Fibroblast of peridontal ligament (primary cell): ENCODE measurements at regions not wholly inside any gene's neighbourhood (a gene's known extent, or its start where the extent isn't known, plus 50 kb on each side); places are given as distances from the start of the nearest gene placed in this dataset.
"Not testable (repeated sequence)": the region's sequence is repeated elsewhere in the genome, so short reads cannot be mapped to it uniquely, and the experiment has no call there.

Experiments used
- DNase-seq: peaks from one replicate; pipeline ENCODE4 v3.0.0-alpha.2; 2010; ENCODE audit errors: extremely low read depth

DNA sequence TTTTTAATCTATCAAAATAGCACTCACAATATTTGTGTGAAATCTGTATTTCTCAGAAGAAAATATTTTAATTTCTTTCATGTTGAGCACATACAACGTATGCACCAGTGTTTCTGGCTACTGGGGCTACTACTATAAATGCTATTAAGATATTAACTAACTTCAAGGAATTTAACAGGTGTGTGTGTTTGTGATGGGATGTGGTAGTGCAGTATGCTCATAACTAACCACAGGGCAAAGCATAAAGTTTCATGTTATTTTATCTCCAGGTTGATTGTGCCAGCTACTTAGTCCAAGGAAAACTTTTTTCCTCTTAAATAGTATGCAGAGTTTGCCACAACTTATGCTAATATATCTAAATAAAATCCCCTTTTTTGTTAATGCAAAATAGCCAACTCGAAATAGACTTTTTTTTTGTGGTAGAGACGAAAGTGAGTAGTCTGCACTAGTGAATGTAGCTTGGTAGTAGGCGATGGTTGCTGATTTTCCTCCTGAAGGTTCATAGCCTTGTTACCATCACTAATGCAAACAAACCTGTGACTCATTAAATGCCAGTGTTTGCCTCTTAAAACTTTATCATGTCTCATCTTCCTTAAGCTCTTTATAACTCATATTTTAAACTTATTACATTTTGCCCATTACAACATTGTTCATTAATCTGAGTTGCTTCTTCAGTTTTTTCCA, 565.5 kb upstream of the ANO3 start:
- DNase-seq: no peak

DNA sequence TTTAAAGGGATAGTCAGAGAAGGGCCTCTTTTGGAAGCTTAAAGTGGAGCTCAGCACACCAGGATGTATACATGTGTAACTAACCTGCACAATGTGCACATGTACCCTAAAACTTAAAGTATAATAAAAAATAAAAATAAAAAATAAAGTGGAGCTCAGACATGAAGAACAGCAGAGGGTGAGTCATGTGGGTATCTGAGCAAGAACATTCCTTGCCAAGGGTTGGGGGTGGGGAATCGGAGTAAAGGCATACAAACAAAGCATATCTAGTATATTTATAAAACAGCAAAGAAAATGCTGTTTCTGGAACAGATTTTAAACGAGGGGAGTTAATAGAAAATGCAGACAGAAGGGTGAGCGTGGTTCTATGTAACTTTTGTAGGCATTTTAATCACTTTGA, 562.6 kb upstream of the ANO3 start:
- no peak for DNase-seq

DNA sequence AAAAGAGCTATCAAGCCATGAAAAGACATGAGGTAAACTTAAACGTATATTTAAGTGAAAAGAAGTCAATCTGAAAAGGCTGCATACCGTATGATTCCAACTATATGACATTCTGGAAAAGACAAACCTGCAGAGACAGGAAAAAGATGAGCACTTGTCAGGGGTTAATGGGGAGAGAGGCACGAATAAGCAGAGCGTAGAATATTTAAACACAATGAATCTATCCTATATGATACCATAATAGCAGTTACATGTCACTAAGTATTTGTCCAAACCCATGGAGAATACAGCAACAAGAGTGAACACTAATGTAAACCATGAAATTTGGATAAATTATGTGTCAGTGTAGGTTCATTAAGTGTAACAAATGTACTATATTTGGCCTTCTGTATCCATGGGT, 560.3 kb upstream of the ANO3 start:
- DNase-seq: no peak

DNA sequence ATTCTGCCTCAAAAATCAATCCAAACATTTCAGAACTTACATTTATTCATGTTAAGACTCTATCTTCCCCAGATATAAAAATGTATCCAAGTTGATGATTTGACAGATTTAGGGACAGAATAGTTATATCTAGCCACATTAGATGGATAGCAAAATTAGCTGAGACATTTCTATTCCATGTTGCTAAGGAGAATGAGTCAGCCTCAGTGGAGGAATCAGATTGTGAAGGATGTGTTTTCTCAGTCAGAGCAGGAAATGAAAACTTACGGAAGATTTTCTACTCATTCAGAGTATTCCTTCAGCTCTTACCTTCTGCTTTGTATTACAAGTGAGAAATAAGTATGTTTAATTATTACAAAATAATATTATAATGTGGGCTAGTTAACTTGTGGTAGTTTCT, 556.3 kb upstream of the ANO3 start:
- no peak for DNase-seq

DNA sequence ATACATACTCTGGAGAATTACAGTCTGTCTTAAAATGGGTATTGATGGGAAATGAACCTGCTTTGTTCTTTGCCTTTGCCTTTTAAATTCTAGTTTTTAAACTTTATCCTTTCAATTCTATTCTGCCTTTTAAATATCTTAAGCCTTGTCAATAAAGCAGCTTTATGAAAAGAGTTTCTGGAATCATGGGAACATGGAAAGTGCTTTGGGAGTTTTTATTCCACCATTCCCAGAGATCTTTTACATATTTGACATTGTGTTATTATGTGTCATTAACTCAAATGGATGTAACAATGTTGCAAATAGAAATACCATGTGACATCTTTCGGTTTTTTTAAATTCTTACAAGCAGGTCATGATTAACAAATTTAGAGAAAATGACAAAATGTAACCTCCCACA, 555.7 kb upstream of the ANO3 start:
- DNase-seq: no peak

DNA sequence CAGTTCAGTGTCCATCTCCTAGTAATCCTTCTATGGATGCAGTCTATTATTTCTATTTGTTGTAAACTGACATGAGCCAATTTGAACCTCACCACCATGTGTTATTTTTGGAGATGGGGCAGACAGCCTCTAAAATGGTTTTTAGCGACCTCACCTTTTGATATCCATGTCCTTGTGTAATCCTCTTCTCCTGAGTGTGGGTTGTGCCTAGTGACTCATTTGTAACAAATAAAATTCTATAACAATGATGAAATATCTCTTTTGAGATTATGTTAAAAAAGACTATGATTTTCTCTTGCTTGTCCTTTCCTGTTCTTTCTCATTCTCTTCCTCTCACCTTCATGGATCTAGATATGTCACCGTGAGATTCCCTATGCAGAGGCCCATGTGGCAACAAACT, 554.6 kb upstream of the ANO3 start:
- DNase-seq: no peak

DNA sequence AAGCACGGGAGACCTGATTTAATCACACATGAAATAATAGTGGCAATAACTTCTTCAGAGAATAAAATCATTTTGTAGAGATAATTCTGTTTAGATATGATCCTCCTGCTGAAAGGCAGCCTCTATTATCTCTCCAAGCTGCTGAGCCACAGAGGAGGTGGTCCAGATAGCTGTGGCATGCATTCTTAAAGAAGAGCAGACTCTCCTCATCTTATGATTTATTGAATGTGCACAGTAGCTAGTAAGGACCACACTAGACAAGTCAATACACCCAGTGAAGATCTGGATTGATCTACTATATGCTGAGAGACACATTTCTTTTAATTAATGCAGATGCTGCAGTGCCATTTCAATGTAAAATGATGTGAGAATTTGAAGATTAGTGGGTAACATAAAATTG, 552.9 kb upstream of the ANO3 start:
- DNase-seq: no peak

DNA sequence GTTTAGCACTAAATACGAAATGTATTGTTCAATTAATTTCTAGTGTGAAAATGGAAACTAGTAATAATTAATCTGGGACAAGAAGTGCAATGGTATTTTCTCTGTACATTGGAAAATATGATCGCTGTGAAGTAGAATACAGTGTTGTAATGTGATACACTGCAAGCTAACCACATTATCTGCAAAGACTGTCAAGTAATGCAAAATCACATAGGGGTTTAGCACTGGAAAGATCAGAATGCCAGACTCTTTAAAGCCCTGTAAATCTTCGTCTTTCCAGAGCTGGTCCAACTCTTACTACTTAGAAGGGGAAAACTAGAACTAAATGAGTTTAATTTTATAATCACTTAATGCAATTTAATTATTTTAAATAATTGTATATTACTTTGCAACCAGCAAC, 544.5 kb upstream of the ANO3 start:
- no peak for DNase-seq

DNA sequence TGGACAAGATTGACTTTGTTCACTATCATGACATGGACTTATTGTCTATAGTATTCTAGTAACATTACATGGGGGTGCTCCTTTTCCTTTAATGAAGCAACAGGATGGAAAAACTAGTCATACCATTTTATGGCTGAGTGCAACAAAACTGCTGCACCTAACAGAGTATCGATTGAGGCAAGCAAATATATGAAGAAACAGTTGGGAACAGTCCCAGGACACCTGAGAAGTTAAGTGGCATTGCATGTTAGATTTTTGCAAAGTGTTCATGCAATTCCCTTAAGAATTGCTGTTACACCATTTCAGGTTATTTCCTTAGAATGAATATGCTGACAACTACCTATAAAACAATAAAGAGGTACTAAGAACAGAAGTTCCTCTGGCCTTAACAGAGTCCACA, 541.5 kb upstream of the ANO3 start:
- DNase-seq: no peak

DNA sequence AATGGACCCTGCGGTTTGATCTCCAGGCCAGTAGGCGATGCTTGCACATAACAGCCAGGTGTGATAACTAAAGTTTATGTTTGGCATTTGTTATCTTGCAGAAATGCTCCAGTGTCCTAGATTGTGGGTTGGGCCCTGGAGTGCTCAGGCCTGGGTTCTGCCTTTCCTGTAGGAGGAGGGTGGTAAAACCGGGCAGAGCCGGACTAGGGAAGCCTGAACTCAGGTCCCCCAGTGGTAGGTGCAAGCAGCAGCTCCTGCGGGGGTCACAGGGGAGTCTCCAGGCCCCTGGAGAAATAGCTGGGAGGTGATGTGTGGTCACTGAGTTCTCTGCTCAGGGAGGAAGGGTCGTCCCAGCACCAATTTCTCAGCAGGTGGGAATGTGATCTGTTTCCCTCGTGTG, 538.3 kb upstream of the ANO3 start:
- DNase-seq: no peak

DNA sequence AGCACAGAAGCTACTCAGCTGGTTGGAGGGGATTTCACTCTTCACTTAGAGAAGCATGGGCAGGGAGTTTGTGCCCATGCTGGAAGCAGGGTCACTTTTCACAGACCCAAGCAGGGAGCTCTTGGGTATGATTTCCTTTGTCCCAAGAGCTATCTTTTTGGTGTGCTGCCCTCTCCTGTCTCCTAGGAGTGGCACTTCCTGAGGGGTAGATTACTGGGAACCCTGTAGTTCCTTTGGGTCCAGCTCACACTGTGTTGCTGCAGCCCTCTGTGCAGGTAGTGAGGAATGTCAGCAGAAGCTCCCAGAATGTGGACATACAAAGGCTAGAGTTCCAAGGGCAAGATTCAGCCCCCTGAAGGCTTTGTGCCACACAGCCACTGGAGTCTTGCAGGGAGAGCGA, 537.1 kb upstream of the ANO3 start:
- DNase-seq: no peak

DNA sequence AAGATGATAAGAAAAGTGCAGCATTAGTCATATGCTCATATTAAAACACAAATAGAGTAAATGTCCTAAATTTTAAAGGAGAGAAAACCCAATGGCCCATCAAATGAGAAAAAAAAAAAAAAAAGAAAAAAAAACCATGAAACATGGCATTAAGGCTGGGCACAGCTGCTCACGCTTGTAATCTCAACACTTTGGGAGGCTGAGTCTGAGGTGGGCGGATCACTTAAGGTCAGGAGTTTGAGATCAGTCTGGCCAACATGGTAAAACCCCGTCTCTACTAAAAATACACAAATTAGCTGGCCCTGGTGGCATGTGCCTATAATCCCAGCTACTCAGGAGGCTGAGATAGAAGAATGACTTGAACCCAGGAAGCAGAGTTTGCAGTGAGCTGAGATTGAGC, 515.5 kb upstream of the ANO3 start:
- DNase-seq: no peak

DNA sequence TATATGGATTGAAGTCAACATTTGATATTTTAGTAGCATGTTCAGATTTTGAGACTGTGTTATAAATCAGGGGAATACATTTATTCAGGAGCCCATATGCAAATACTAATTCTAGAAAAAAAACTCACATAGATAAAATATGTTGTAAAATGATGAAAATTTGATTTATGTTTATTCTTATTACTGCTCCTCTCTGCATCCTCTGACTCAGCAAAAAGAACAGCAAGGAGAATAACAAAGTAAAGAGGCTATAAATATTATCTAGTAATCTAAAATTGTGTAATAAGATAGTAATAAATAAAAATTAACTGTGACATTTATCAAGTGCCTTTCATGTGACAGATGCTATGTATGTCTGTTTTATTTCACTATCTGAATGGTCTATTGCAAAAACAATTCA, 507.2 kb upstream of the ANO3 start:
- no peak for DNase-seq

DNA sequence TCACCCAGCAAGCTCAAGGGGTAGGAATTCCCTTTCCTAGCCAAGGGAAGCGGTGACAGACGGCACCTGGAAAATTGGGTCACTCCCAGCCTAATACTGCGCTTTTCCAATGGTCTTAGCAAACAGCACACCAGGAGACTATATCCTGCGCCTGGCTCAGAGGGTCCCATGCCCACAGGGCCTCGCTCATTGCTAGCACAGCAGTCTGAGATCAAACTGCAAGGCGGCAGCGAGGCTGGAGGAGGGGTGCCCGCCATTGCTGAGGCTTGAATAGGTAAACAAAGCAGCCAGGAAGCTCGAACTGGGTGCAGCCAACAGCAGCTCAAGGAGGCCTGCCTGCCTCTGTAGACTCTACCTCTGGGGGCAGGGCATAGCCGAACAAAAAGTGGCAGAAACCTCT, 500.4 kb upstream of the ANO3 start:
- DNase-seq: not testable (repeated sequence)

DNA sequence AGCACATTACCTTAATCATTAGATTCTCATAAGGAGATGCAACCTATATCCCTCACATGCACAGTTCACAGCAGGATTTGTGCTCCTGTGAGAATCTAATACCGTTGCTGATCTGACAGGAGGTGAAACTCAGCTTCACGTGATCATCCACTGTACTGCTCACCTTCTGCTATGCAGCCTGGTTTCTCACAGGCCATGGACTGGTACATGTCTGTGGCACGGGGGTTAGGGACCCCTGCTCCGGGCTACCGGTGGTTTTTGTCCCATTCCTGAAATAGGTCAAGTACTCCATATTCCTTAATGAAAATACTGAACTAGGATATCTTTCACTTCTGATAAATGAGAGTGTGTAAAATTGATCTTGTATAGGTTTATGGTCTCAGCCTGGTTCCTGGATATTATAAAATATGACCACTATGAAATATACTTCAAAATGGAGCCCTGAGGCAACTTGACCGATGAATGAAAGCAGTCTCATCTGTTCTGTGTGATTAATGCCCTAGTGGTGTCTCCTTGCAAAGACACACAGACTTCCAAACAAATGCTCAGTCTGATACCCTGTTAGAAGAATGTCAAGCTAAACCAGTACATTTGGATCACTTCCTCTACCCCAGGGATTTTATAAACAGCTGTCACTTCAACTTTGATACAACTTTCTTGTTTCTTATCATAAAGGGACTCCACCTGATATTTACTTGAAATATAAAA, 492.9 kb upstream of the ANO3 start:
- DNase-seq: no peak

DNA sequence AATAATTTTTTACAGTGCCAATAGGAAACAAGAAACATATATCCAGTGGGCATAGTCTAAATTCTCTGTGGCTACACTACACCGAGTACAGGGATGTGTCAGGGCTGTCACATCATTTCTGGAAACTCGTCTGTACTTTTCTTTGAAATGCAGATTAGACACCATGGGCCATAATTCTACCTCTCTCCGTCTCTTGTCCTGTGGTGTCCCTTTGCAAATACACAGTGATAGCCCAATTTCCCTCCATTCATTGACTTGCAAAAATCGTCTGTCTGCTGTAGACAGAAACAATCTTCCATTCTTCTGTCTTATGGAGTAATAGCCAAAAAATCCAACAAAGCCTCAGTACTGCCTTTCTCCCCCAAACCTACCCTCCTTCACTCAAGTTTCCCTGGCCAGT, 487.1 kb upstream of the ANO3 start:
- DNase-seq: no peak

DNA sequence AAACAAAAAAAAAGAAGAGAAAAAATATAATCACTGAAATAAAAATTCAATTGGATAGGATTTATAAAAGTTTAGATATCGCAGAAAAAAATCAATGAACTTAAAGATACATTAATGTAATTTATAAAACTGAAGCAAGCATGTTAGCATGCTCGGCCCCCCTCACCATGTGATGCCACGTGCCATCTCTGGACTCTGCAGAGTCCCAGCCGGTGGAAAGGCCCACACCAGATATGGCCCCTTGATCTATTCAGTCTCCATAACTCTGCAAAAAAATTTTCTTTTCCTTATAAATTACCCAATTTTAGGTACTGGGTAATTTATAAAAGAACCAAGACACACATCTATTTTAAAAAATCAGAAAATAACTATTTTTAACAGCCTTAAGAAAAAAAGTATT, 476.0 kb upstream of the ANO3 start:
- no peak for DNase-seq

DNA sequence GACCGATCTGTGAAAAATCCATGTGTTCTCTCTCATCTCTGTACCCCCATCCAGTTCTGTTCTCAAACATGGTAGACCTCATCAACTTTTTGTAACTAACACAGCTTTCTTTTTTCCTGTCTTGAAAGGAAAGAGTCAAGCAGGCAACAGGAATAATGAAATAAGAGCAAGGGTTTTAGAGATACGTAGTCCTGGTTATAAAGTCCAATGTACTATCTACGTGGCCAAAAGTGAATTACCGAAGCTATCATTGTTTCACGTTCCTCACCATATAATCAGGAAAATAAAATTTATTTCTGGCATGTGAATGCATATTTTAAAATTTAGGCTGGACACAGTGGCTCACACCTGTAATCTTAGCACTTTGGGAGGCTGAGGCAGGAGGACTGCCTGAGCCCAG, 472.2 kb upstream of the ANO3 start:
- no peak for DNase-seq

DNA sequence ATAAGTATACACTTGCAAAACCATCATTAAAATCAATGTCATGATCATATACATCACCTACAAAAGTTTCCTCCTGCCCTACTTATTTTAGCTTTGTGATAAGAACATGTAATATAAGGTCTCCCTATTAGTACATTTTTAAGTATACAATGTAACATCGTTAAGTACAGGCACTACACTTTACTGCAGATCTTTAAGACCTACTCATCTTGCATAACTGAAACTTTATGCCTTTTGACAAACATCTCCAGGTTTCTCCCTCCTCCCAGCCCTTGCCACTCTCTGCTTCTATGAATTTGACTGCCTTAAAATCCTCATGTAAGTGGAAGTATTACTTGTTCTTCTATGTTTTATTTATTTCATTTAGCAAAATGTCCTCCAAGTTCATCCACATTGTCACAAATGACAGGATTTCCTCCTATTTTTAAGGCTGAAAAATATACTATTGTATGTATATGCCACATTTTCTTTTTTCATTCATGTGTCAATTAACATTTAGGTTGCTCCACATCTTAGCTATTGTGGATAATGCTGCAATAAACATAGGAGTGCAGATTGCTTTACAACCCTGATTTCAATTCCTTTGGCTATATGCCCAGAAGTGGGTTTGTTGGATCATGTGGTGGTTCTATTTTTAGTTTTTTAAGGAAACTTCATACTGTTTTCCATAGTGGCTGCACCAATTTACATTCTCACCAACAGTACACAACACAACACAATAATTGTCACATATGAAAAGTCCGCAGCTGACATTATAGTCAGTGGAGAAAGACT, 471.1 kb upstream of the ANO3 start:
- DNase-seq: peak; percentile 35

DNA sequence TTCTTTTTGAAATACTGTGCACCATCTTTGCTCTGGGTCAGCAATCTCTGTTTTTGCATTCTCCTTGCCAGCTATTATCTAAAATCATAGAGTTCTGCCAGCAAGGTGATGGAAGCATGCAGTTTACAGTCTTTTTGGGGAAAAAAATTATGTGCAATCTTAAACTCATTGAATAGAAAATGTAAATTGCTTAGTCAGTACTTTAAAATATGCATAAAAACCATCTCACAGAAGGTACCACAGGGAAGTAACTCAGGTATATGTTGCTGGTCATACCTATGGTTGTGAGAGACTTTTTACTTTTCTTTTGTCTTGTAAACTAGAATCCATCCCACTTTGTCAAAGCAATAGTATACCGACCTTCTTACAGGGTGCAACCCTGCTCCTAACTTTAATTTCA, 469.8 kb upstream of the ANO3 start:
- DNase-seq: no peak

DNA sequence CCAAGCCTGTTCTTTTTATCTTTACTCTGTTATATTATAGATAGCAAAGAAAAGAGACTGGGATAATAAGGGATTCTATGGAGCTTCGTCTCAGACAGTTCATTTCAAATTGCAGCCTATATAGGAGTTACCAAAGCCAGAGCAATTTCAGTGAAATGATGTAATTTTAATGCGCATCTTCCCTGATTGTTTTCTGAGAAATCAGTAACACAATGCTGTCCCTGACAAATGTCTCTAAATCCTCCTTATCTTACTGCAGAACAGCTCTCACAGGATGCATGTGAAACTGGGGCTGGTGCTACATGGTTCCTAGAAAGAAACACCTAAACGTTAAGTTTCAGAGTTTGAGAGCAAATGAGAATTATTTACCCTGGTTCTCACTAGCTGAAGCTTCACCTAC, 467.9 kb upstream of the ANO3 start:
- DNase-seq: no peak

DNA sequence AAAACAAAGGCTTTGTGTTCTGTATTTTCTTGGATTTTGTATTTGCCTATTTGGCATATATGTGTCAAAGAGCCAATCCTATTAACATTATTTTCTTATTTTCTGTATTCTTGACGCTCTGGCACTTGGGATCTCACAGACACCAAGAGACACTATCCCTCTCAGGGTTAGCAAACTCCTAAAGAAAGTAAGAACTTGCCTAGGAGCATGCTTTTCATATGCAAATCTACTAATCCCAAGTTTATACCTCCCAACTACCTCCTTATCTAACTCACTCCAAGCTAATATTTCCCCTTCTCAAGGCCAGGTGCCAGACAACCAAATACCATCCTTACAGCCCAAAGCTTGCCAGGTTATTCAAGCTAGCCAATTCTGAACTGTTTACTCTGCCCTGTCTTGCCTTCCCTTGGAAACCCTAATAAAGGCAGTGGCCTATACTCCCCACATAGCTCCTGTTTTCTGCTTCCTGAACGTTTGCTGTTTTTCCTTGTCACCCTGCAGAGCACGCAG, 455.4 kb upstream of the ANO3 start:
- no peak for DNase-seq

DNA sequence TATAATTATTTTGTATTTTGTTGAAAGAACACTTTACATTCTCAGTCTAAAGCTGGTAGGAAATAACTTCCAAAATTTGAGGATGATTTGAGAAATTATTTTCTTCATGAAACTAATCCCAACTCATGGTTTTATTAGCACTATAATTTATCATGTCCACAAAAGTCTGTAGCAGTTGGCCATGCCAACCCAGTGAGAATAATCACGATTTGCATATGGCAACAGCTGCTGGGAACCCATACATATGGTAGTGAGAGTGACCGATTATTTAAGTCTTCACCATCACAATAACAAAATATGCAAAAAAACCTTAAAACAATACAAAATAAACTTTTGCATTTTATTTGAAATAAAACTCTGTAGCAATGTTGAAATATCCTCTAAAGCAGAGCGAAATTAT, 445.9 kb upstream of the ANO3 start:
- DNase-seq: no peak
